DOHH2 (cell line): ENCODE measurements at regions not wholly inside any gene's neighbourhood (a gene's known extent, or its start where the extent isn't known, plus 50 kb on each side); places are given as distances from the start of the nearest gene placed in this dataset.

Source experiments
- EZH2phosphoT487 ChIP-seq: fragments of 200-600 bp; sonication (generic); IDR thresholded peaks from 2 replicates; pipeline ENCODE4 v1.6.1; 2017; ENCODE audit warnings: borderline replicate concordance, mild to moderate bottlenecking, antibody characterized with exemption, low read length, moderate library complexity, mixed read lengths
- TF ChIP-seq, protein P1 (sequence below): fragments of 200-600 bp; sonication (generic); IDR thresholded peaks from one replicate; pipeline ENCODE4 v1.5.1; 2014; ENCODE audit warnings: antibody characterized with exemption, mild to moderate bottlenecking, low read depth, low read length; ENCODE audit not compliant: poor library complexity, severe bottlenecking

DNA sequence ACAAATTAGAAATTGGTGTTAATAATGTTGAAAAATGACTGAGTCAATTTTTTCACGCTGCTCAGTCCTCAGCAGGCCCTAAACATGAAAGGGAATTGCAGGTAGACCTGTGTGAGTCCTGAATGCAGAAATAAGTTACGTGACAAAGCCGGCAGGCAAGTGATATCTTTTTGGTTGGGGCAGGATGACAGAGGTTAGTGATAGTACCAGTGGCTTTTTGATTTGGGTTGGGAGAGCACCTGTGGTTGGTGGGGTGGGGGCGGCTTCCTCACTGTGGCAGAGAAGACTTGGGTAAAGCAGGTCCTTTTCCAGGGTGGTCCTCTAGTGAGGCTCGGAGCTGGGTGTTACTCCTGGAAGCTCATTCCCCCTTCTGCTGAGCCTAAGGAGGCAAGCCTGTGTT is 164.7 kb downstream of the TMEM167A start:
- TF ChIP-seq, protein P1, sequence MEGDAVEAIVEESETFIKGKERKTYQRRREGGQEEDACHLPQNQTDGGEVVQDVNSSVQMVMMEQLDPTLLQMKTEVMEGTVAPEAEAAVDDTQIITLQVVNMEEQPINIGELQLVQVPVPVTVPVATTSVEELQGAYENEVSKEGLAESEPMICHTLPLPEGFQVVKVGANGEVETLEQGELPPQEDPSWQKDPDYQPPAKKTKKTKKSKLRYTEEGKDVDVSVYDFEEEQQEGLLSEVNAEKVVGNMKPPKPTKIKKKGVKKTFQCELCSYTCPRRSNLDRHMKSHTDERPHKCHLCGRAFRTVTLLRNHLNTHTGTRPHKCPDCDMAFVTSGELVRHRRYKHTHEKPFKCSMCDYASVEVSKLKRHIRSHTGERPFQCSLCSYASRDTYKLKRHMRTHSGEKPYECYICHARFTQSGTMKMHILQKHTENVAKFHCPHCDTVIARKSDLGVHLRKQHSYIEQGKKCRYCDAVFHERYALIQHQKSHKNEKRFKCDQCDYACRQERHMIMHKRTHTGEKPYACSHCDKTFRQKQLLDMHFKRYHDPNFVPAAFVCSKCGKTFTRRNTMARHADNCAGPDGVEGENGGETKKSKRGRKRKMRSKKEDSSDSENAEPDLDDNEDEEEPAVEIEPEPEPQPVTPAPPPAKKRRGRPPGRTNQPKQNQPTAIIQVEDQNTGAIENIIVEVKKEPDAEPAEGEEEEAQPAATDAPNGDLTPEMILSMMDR = no peak
- no peak for TF ChIP-seq EZH2phosphoT487
